Vagina (tissue), 2 donors: ENCODE measurements at regions not wholly inside any gene's neighbourhood (a gene's known extent, or its start where the extent isn't known, plus 50 kb on each side); places are given as distances from the start of the nearest gene placed in this dataset.

Experiments used
- POLR2A ChIP-seq, 2 donors: fragments of 450-650 bp; IDR thresholded peaks; one replicate each; pipeline ENCODE4 v1.6.1; 2017; ENCODE audit warnings: antibody characterized with exemption in 2 of 2, mild to moderate bottlenecking in 2 of 2, moderate library complexity in 2 of 2
- POLR2AphosphoS5 ChIP-seq, 2 donors: sonication (generic); formaldehyde crosslinking; IDR thresholded peaks; one replicate each; pipeline ENCODE4 v1.9.0; 2017; ENCODE audit warnings: antibody characterized with exemption in 2 of 2, mild to moderate bottlenecking in 2 of 2, low read depth in 1 of 2; ENCODE audit not compliant: insufficient read depth in 1 of 2
- TF ChIP-seq, protein P1 (sequence below), 3 experiments: fragments of 450-650 bp in 2 of 3; fragments of 200-600 bp in 1 of 3; sonication (generic) in 1 of 3; IDR thresholded peaks; one replicate each; pipeline ENCODE4 v1.5.1; 2017 to 2019; ENCODE audit warnings: antibody characterized with exemption in 3 of 3, mild to moderate bottlenecking in 2 of 3, moderate library complexity in 2 of 3

DNA sequence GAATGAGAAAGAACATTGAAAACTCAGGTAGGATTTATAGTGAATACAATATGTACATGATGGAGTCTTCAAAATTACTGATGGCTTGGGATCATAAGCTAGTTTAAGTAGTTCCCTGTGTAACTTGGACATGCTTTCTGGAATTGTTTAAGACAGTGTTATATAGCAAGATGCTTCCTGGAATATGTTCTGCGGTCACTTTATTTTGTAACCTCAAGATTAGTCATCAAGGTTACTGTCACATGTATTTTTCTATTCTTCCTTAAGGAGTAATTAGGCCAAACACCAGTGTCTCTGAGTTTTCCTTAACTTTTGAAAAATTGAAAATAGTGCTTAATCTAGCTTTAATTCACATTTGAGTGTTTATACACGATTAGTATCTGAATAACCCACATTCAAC lies 760.3 kb upstream of the ARRDC4 start:
- TF ChIP-seq, protein P1, sequence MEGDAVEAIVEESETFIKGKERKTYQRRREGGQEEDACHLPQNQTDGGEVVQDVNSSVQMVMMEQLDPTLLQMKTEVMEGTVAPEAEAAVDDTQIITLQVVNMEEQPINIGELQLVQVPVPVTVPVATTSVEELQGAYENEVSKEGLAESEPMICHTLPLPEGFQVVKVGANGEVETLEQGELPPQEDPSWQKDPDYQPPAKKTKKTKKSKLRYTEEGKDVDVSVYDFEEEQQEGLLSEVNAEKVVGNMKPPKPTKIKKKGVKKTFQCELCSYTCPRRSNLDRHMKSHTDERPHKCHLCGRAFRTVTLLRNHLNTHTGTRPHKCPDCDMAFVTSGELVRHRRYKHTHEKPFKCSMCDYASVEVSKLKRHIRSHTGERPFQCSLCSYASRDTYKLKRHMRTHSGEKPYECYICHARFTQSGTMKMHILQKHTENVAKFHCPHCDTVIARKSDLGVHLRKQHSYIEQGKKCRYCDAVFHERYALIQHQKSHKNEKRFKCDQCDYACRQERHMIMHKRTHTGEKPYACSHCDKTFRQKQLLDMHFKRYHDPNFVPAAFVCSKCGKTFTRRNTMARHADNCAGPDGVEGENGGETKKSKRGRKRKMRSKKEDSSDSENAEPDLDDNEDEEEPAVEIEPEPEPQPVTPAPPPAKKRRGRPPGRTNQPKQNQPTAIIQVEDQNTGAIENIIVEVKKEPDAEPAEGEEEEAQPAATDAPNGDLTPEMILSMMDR (IDR thresholded peaks at IDR 0.05), result no peak
- TF ChIP-seq POLR2A (IDR thresholded peaks at IDR 0.05) (no peak), POLR2AphosphoS5 (IDR thresholded peaks at IDR 0.05; ENCODE audit: insufficient read depth in 1 of 2, low read depth in 1 of 2) (no peak)
